HG03064 (cell line): ENCODE measurements at regions not wholly inside any gene's neighbourhood (a gene's known extent, or its start where the extent isn't known, plus 50 kb on each side); places are given as distances from the start of the nearest gene placed in this dataset.
"Not testable (repeated sequence)": the region's sequence is repeated elsewhere in the genome, so short reads cannot be mapped to it uniquely, and the experiment has no call there.

Experiments used
- ATAC-seq: cut with Tn5 transposase; IDR thresholded peaks from one replicate; pipeline ENCODE4 v1.9.1; 2021; ENCODE audit warnings: low read depth; ENCODE audit not compliant: unreplicated experiment

GRCh38 chrX:101823236-101823635, 108.6 kb downstream of the ZMAT1 start:
- no peak for ATAC-seq

DNA sequence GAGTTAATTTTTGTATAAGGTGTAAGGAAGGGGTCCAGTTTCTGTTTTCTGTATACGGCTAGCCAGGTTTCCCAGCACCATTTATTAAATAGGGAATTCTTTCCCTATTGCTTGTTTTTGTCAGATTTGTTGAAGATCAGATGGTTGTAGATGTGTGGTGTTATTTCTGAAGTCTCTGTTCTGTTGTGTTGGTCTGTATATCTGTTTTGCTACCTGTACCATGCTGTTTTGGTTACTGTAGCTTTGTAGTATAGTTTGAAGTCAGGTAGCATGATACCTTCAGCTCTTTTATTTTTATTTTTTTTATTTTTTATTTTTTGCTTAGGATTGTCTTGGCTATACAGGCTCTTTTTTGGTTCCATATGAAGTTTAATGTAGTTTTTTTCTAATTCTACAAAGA, 114.1 kb downstream of the ZMAT1 start:
- not testable (repeated sequence) for ATAC-seq

DNA sequence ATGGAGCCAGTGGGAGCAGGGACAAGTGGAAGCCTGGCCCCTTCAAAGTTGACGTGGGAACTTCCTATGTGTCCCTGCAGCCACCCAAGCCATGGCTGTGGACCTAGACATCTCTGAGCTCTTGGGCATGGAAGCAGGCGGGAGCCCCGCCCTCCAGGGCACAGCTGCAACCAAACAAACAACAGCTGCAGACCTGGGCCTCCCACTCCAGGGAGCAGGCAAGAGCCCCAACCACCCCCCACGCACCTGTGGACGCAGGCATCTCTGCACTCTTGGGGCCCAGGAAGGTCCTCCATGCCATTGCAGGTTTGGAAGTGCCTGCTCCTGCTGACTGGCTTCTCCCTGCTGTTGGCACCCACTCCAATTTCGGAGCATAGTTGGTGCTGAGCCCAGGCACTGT, 118.6 kb downstream of the ZMAT1 start:
- ATAC-seq, result no peak

DNA sequence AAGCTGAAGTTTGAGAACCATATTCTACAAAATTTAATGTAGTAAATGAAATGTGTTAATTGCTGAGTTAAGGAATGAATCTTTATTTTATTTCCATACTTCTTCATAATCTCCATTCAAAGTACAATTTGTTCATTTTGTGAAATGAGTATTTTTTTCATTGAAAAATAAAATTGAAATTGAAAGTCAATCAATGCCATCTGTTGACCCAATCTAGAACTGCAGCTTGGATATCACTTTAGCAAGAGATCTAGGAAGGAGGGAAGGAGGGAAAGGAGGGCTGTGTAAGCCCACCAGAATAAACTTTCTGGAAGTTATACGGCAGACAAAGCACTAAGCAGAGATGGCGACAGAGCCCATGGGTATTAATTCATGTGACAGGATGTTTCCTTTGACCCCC, 128.4 kb downstream of the ZMAT1 start:
- ATAC-seq, result no peak

- peak; percentile 98 for ATAC-seq
These were observed 132.4 kb downstream of the ZMAT1 start for GRCh38 chrX:101799387-101799786.

GRCh38 chrX:101787934-101788333, 128.3 kb upstream of the ARMCX2 start:
- no peak for ATAC-seq

DNA sequence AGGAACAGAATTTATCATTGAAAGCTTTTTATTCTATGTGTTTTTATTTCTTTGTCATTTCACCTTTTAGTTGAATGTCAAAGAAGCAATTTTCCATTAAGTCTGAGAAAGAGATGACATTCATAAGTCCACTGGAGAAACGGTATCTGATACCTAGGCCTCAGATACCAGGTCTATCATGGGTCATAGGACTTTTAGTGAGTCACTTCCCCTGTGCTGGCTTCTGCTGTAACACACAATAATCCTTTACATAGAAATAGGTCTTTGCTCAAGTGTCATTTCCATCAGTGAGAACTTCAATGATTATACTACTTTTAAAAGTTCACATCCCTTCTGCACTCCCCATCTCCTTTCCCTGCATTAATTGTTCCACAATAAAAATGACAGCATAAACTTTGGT, 125.5 kb upstream of the ARMCX2 start:
- no peak for ATAC-seq

GRCh38 chrX:101780421-101780820, 120.8 kb upstream of the ARMCX2 start:
- ATAC-seq, result not testable (repeated sequence)

- peak; percentile 97 for ATAC-seq
These were observed 114.7 kb upstream of the ARMCX2 start for GRCh38 chrX:101774340-101774739.

DNA sequence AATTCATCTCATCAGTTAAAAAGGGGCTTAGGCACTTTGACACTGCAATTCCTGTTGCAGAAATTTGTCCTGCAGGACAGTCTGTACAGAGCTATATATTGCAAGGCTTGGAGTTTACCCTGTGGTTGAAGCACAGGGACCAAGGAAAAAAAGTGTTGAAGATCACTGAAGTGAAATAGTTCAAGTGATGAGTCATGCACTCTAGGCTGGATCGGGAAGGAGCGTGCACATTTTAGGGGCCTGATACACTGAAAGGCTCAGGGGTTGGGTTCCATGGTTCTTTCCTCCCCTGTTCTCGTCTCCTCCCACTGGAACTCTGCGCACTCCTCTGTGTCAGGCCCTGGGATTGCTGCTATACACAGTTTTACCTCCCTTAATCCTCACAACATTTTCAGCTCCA, 104.9 kb upstream of the ARMCX2 start:
- ATAC-seq, result no peak

- no peak for ATAC-seq
These were observed 99.3 kb upstream of the ARMCX2 start for GRCh38 chrX:101759000-101759399.

GRCh38 chrX:101750744-101751143, 91.1 kb upstream of the ARMCX2 start:
- ATAC-seq, result no peak

- no peak for ATAC-seq
These were observed 89.8 kb upstream of the ARMCX2 start for GRCh38 chrX:101749436-101749835.

GRCh38 chrX:101745046-101745445, 85.4 kb upstream of the ARMCX2 start:
- ATAC-seq, result no peak

DNA sequence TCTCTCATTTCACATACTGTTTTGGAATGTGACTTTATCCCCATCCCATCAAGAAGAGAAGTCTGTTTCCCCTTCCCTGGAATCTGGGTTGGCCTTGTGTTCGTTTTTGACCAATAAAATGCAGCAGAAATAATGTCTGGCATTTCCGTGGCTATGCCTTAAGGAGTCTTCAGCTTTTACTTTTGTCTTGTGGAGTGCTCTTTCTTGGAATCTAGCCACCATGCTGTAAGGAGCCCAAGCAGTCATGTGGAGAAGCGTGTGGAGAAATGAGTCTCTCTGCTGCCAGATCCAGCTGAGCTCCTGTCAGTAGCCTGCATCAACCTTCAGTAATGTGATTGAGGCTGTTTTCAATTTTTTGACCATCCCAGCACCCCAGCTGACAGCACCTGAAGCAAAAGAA, 84.4 kb upstream of the ARMCX2 start:
- no peak for ATAC-seq

DNA sequence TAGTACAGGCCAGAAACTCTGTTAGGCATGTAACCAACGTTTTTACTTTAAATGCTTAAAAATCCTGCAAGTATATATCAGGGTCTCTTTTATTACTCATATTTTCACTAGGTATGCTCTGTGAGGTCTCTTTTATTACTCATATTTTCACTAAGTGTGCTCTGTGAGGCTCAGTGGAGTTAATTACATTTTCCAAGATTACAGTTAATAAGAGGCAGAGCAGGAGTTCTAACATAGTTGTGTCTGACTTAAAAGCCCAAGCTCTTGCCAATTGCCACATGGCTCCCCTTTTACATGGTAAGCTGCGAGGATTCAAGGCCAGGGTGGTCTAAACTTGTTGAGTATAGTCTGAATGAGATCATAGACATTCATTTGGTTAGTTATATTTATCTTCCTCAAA, 81.0 kb upstream of the ARMCX2 start:
- no peak for ATAC-seq

- ATAC-seq, result not testable (repeated sequence)
These were observed 79.2 kb upstream of the ARMCX2 start for GRCh38 chrX:101738867-101739266.

DNA sequence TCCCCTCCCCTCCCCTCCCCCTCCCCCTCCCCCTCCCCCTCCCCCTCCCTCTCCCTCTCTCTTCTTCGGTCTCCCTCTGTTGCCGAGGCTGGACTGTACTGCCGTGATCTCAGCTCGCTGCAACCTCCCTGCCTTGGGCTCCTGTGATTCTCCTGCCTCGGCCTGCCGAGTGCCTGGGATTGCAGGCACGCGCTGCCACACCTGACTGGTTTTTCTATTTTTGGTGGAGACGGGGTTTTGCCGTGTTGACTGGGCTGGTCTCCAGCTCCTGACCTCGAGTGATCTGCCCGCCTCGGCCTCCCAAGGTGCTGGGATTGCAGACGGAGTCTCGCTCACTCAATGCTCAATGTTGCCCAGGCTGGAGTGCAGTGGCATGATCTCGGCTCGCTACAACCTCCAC, 78.8 kb upstream of the ARMCX2 start:
- ATAC-seq, result not testable (repeated sequence)

DNA sequence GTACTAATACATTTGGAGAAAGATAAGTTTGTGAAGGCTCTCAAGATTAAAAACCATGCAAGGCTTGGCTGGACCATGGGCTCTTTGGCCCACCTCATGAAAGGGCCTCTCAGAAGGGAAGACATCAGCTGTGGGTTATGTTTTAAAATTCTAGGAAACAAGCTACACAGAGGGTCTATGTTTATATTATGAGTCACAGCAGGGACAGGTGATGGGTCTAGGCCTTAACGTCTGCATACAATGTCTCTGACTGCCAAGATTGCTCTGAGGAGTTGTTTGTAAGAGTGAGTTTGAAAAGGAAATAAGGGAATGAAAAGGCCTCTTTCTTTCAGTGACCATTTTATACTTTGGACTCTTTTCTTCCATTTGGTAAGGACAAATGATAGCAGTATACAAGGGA, 77.0 kb upstream of the ARMCX2 start:
- ATAC-seq, result no peak

DNA sequence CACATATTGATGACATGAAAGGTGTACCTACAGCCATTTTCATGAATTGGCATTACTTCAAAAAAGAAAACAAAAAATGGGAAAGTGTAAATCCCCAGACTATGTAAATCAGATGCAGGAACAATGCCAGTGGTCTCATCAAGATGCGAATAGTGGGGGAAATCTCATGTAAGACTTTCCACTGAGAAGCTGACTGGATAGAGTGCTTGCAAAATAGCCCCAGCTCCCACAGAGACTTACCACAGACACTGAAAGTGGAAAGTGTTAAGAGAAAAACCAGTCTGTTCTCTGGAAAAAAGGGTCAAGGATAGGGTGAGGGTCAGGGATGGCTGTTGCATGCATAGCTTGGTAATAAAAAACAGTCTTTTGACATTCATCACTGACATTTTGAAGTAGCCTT, 73.2 kb upstream of the ARMCX2 start:
- ATAC-seq, result no peak

DNA sequence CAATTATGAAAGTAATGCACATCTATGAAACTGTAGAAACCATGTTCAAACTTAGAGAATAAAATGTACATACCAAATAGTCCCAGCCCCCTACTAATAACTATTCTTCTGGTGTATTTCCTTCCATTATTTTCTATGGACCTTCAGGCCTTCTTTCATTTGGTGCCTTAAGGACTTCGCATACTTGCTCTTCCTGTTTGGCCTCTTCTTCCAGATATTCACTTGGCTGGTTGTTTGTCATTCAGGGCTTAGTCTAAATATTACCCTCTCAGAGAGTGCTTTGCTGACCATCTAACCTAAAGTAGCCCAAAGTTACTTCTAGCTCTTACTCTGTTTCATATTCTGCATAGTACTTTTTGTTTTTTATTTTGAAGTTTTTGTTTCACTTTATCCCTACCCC, 70.3 kb upstream of the ARMCX2 start:
- ATAC-seq, result no peak
